ENCODE measurements at regions not wholly inside any gene's neighbourhood (a gene's known extent, or its start where the extent isn't known, plus 50 kb on each side); places are given as distances from the start of the nearest gene placed in this dataset.
"Not testable (repeated sequence)": the region's sequence is repeated elsewhere in the genome, so short reads cannot be mapped to it uniquely, and the experiment has no call there.

DNA sequence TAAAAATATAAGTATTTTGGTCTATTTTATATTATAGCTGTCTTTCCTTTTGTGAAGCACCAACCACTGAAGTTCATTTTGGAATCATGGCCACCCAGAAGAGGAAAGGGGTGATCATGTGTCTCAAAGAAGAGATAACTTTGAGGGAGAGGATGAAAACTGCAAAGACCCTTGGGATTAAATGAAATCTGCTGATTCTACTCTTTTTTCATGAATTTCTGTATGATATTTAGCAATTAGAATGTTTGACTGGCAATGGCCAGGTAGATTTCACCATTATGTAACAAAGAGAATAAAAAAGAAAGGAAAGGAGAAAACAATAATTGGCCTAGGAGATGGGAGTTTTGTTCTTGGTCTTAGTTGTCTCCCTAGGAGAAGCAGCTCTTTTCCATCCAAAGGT lies 350.8 kb downstream of the EMP1 start:
- DNase-seq: no peak

DNA sequence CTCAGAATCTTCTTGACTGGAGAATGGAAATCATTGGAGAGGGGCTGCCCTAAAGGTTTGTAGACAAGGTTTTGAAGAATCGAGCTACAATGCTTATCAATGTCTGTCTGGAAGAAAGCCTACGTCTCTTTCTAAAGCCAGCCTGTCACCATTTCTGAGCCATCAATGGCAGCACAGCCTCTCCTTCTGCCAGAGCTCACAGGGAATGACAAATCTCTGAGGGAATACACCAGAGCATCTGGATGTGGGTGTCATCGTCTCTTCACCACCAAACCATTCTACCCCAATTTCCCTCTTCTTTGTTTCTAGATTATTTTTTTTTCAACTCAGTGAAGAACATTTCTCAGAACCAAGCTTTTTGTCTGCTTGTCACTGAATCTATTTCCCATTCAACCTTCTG lies 349.7 kb downstream of the EMP1 start:
- no peak for DNase-seq

DNA sequence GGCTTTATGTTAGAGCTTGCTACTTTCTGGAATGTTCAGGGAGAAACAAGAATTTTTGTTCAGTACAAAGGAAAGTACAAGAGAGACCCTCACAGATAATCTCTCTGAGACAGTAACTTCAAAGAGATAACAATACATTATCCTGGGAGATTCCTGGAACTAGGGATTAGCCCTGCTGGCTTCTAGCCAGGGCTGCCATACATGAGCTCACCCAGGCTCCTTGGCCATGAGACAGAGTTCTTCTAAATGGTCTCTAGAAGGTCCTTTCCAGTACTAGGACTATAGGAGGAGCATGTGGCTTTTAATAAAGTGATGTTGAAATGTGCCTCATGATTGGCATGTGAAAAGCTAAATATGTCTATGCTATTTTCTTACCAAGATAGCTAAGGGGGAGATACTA lies 342.5 kb downstream of the EMP1 start:
- DNase-seq: no peak

DNA sequence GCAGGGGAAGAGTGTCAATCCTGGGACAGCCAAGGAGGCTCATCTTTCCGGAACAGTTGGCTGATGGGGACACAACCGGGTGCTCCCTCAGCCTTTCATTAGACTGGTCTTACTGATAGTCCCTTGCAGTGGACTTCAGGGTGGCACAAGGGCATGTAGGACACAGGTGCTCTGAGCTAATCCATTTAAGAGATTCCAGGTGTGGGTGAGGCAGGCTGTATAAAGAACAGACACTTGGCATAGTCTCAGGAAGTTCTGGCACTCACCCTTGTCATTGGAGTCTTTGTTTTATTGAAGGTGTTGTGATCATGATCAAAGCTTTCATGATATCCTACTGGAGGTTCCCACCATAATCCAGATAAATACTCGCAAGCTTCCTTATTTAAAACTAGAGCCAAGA lies 341.6 kb downstream of the EMP1 start:
- no peak for DNase-seq

DNA sequence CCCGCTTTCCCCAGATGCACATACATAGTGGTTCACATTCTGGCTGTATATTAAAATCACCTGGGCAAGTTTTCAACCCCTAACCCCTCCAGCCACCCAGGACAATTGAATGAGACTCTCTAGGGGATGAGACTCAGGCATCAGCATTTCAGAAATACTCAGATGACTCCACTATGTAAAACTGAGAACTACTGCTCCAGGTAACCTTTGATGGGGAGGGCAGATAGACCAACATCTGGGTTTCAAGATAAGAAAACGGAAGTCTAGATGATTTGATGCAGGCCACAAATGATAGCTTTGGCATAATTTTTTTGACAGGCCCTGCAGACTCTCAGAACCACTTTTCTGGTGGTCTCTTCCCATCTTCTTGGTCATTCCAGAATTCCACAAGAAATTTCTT lies 341.1 kb downstream of the EMP1 start:
- no peak for DNase-seq

DNA sequence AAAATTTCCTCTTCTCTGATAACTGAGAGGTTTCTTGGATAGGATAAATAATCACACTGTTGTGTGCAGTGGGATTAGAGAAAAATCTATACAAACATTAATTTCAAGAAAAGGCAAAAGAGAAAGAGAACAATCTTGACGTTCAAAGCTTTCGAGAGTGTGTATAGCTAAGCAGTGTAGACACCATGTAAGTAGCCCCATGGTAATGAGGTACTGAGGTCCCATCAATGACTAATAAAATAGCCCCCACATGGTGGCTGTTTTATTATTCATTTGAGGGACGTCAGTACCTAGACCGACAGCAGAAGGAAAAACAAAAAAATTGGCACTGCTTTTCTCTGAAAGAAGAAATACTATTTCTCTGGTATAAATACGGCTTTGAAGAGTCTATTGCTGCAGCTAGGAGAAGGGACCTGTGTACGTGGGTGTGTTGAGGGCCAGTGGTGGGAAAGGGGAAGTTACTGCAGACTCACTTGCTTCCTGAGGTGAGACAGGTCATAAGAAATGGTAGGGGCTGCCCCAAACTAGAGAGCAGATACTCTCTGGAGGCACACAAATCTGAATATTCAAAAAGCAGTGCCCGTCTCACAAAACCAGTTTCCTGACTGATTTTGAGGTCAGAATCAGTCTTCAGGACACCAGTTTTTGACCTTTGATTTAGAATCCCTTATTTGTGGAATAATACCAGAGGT lies 339.8 kb downstream of the EMP1 start:
- no peak for DNase-seq

DNA sequence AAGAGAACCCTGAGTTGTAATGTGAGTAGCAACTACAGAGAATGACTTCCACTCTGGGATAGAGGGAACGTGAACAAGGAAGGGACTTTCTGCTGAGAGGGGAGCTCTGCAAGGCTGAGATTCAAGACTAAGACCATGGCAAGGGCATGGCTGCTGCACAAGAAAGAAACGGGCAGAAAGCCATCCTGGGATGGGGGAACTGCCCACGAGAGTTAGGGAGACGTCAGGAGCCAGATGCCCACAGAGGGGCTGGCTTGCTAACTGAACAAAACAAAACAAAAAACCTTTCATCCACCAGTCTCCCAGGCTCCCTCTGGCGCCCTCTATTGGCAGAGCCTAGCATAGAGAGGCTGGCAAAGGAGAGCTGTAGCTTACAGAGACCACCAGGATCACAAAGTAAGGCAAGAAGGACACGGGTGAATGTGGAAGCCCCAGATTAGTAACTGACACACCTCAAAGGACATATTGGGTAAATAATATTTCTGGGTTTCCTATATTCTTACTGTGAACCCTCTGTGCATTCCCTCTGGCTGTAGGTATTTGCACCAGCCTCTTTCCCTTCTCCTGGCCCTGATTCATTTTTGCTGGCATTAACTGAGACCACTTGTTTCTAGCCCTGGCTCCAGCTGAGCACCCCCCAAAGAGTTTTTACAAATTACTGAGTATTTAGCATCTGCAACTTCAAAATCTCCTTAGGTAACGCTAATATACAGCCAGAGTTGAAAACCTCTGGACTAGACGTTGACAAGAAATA lies 338.3 kb downstream of the EMP1 start:
- no peak for DNase-seq

DNA sequence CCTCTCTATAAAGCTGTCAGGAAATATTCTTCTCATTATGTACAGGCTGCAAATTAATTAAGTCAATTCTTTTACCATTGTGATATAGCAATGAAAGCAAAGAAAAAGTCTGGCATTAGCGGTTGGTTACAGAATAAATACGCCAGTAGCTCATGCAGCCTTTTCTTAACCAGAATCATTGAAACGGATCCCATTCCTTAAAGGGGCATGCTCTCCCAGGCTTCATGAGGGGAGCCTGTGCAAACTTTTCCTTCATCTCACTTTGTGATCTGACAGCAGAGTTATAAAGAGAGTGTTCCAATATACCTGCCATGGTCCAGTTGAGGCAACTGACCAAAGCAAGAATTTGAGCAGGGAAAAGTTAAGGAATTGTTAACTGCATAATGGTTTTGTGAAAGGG lies 337.7 kb downstream of the EMP1 start:
- no peak for DNase-seq

DNA sequence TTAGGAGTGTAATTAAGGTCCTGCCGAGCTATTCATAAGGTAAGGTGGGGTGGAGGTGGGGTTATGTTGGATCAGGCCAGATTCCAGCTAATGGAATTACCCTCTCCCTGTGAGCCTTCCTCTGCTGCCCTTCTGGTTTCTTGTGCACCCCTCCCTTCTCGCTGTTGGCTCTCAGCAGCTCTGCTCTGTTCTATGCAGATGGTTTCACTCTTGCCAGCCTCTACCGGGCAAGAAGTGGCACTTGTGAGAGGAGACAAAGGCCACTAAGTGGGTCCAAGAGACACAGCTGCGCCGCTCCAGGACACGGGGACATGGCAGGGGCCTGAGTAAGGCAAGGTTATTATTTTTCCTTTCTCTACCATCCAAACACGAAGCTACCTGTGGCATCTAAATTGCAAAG lies 334.4 kb downstream of the EMP1 start:
- no peak for DNase-seq

DNA sequence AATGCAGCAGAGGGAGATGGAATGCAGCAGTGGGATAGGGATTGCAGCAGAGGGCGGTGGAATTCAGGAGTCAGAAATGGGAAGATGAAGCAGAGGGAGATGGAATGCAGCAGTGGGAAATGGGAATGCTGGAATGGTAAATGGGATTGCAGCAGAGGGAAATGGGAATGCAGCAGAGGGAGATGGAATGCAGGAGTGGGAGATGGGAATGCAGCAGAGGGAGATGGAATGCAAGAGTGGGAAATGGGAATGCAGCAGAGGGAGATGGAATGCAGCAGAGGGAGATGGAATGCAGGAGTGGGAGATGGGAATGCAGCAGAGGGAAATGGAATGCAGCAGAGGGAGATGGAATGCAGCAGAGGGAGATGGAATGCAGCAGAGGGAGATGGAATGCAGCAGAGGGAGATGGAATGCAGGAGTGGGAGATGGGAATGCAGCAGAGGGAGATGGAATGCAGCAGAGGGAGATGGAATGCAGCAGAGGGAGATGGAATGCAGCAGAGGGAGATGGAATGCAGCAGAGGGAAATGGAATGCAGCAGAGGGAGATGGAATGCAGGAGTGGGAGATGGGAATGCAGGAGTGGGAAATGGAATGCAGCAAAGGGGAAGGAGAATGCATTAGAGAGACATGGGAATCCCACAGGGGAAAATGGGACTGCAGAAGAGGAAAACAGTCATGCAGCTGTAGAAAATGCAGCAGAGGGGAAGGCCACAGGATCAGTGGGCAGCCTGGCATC lies 329.8 kb downstream of the EMP1 start:
- DNase-seq: not testable (repeated sequence)

DNA sequence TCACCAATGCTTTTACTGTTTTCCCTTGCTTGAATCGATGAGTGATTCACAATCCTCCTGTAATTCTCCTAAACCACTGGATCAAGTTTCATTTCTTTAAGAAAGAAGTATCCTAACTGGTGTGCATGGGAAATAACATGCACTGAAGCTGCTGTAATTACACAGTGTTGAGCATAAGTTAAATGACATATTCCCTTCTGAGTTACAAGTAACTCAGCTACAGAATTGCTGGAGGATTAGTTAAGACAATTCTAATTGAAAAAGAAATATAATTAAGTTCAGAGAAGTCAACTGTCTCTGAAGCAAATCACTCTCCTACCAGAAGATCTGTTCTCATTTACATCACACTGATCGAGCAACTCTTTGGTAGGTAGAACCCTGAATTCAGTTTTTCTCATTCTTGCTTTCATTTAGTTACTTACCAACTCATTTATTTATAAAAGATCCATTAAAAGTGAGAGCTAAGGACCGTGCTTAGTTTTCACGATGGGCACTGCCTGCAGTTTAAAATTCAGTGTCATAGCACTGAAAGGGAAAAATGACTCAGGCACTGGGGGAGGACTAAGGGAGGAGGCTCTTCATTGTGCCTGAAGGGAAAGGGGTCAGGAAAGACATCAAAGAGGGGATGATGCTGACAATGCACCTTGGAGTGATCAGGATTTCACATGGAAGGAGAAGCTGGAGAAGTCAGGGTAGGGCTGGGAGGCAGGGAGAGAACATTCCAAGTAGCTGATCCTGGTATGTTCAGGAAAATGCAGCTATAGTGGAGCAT lies 327.2 kb downstream of the EMP1 start:
- DNase-seq: no peak

DNA sequence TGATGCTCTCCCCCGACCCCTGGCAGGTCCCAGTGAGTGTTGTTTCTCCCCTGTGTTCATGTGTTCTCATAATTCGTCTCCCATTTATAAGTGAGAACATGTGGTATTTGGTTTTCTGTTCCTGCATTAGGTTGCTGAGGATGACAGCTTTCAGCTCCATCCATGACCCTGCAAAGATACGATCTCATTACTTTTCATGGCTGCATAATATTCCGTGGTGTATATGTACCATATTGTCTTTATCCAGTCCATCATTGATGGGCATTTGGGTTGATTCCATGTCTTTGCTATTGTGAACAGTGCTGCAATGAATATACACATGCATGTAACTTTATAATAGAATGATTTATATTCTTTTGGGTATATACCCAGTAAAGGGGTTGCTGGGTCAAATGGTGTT lies 321.5 kb downstream of the EMP1 start:
- DNase-seq: not testable (repeated sequence)

DNA sequence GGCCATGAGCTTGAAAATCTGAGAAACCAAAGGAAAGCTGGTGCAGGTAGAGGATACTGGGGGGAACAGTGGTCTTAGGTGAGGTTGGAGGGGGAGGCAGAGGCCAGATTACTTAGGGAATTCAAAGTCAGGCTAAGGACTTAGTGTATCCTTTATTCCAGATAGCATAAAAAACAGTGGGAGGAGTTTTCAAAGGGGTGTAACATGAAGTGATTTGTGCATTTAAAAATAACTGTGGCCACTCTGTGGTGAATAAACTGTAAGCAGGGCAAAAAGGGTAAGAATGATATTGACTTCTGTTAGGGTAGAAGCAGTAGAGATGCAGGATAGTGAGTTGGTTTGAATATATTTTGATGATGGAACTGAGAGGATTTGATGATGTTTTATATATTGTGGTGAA lies 313.2 kb downstream of the EMP1 start:
- no peak for DNase-seq

DNA sequence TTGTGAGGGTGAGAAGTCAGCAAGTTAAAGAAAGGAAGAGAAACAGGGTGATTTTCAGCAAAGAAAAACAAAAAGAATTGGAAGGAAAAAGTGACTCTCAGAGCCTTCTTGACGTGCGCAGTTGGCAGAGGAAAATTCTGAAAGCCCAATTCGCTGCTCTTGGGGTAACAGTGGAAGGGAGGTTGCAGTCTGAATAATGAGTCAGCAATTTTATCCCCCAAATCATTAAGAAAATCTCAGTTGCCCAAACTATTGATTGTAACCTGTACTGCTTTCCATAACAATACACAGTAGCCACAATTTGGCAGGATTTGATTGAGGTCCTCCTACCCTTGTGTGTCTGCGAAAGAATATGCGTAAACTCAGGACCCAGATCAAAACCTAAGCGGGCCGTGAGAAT lies 309.1 kb downstream of the EMP1 start:
- no peak for DNase-seq

DNA sequence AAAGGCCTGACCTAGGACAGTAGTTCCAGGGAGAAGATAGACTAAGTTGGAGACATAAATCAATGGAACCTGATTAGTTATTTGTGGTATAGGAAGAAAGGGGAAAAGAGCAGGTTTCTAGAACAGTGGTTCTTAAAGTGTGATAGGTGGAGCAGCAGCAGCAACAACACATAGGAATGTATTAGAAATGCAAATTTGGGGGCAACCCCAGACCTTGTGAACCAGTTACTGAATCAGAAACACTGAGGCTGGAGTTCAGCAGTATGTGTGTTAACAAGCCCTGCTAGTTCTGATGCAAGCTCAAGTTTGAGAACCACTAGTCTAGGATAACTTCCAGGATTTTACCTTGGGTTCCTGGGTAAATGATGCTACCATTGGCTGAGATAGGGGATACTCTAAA lies 308.7 kb downstream of the EMP1 start:
- DNase-seq: no peak

DNA sequence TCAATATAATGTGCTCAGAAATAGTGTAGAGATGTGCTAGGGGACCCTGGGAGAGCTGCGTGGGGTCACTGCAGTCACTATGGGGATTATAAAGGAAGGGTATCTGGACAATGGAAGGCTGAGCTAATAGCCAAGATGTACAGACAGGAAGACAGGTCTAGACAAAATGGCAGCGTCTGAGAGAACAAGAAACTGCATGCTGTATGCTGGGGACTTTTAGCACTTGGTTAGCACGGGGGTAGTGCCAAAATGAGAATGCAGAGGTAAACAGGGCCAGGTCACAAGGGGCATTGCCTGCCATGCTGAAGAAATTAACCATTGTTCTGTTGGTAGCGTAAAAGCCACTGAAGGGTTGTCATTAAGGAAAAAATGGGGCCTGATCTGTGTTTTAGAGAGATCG lies 308.2 kb downstream of the EMP1 start:
- no peak for DNase-seq

DNA sequence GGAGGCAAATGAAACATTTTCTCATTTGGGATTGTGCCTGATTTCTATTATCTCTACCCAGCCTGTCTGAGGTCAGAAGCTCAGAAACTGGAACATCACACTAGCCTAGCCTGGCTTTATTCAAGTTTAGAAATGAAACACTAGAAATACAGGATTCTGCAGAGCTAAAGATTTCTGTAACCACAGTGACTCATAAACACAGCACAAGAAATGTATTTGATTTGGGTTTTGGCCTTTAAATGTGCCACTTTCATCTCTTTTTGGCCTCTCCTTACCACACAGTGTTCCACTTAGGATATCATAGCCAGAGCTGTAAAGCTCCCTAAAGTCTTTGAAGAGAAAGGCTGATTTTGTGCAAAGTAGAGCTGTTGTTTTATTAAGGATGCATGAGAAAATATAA lies 307.5 kb downstream of the EMP1 start:
- no peak for DNase-seq

DNA sequence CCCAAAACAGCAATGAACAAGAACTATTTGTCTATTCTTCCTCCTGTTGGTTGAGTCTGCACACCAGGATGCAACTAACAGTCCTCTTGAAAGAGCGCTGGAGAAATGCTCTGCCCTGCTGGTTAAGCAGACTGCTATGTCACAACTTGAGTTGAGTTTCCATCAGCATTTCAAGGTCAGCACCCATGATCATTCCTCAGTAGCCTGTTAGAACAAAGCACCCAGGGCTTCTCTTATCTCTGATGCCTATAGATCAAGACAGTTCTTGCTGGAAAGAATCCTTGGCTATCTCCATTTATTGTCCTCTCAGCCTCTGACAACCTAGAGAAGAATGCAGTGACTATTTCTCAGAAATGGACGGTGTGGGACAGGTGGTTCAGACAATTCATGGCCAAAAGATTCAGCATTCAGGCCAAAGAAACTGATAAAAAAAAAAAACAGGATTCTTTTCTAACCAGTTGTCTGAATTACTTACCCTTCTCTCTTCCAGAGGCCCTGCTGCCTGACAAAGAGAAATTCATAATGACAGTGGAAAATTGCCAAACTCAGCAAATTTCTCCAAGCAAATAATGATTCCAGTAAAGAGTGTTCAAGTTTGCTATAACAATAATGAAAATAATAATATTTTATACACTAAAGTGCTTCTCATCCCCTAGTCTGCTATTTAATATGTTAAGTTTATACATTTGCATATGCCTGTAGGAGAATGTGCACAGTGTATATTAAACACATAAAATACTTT lies 306.7 kb downstream of the EMP1 start:
- no peak for DNase-seq

DNA sequence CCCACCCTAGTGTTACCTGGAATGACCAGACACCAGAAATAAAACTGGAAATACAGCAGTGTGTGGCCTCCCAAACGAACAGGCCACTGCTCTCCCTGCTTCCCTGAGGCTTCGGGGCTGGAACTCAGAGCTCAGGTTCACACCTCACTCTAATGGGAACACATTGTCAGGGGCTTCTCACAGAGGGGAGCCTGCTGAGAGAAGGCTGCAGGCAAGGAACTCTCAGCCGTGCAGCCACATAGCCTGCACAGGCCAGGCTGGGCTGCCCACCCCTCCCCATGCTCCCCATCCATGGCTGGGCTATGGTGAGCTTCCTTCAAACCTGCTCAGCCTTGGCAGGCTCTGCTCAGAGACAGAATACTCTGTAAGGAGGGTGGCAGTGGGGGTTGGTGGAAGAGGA lies 302.5 kb downstream of the EMP1 start:
- DNase-seq: no peak

DNA sequence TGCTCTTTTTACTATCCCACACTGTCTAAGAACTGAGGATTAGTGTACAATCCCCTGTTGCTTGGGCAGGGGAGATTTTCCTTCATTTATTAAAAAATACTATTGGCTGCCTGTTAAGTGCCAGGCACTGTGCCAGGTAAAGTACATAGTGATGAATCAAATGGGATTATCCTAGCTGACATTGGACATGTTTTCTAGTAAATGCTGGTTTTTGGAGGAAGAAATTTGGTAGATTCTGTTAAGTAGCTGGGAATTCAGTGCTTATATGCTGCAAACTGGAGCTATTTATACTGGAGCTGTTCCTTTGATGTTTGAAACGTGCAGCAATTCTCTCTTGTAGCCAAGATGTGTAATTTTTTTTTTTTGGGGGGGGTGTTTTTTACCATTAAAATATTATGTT lies 299.6 kb downstream of the EMP1 start:
- no peak for DNase-seq

DNA sequence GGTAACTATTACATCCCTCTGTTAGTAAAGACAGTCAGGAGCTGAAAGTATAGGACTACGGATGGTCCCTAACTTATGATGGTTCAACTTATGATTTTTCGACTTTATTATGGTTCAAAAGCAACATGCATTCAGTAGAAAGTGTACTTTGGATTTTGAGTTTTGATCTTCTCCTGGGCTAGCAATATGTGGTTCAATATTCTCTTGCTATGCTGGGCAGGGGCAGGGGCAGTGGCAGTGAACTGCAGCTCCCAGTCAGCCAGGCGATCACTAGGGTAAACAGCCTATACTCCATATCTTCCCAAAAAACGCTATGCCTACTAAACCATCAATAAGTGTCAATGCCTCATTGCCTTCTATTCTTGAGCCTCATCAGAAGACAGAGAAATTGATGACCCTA lies 292.7 kb downstream of the EMP1 start:
- DNase-seq: no peak

DNA sequence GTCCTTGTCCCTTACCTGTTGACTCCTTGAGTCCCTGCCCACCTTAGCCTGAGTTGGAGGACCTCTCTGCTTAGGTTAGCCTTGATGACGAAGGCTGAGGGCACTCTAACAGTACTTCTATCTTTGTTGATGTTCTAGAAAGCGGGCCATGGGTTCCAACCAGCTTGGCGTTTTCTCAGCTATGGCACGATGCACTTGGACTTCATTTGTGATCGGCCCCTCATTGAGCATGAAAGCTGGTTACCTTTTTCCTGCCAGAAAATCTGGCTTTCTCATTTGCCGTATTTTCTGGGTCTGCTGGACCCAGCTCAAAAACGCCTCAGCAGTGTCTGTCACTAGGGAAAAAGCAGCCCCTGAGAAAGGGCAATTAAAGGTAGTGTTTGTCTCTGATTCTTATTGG lies 290.8 kb downstream of the EMP1 start:
- no peak for DNase-seq

DNA sequence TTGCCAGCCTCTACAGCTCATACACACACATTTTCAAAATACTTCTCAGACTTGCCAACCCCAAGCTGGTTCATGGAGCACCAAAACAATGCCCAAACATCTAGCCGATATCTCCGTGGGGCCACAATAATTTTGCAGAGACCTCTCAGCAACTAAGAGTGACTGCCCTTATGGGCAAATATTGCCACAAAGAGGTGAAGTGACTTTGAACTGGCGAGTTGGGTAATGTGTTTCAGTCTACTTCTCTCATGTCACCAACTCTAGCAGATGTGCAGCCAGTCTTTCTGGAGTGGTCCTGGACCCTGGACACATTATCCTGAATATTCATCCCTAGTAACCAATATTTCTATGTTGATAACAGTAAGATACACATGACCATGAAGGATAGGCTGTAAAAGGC lies 290.3 kb downstream of the EMP1 start:
- no peak for DNase-seq
